Ishikawa (cell line): ENCODE measurements at regions not wholly inside any gene's neighbourhood (a gene's known extent, or its start where the extent isn't known, plus 50 kb on each side); places are given as distances from the start of the nearest gene placed in this dataset.

ENCODE experiments used
- CEBPB ChIP-seq: IDR thresholded peaks from 2 replicates; pipeline ENCODE4 v1.6.1; 2012
- CREB1 ChIP-seq: IDR thresholded peaks from 2 replicates; pipeline ENCODE4 v1.6.1; 2012; ENCODE audit warnings: low read depth
- EGR1 ChIP-seq: IDR thresholded peaks from 2 replicates; pipeline ENCODE4 v1.6.1; 2012
- EP300 ChIP-seq: IDR thresholded peaks from 2 replicates; pipeline ENCODE4 v1.6.1; 2012; ENCODE audit warnings: borderline replicate concordance
- FOXM1 ChIP-seq: IDR thresholded peaks from 2 replicates; pipeline ENCODE4 v1.6.1; 2012; ENCODE audit warnings: low read depth, borderline replicate concordance
- NFIC ChIP-seq: IDR thresholded peaks from 2 replicates; pipeline ENCODE4 v1.6.1; 2012
- RAD21 ChIP-seq: IDR thresholded peaks from 2 replicates; pipeline ENCODE4 v1.6.1; 2012; ENCODE audit warnings: low read depth
- TAF1 ChIP-seq: IDR thresholded peaks from 2 replicates; pipeline ENCODE4 v1.6.1; 2012; ENCODE audit warnings: low read depth, mild to moderate bottlenecking
- TCF12 ChIP-seq: IDR thresholded peaks from 2 replicates; pipeline ENCODE4 v1.6.1; 2012; ENCODE audit warnings: low read depth
- TEAD4 ChIP-seq: IDR thresholded peaks from 2 replicates; pipeline ENCODE4 v1.6.1; 2012
- YY1 ChIP-seq: IDR thresholded peaks from 2 replicates; pipeline ENCODE4 v1.6.1; 2012; ENCODE audit warnings: low read depth
- ZBTB7A ChIP-seq: IDR thresholded peaks from 2 replicates; pipeline ENCODE4 v1.6.1; 2012; ENCODE audit warnings: low read depth
- TF ChIP-seq, protein P1 (sequence below): IDR thresholded peaks from 2 replicates; pipeline ENCODE4 v1.6.1; 2012; ENCODE audit warnings: low read depth, mild to moderate bottlenecking
- TF ChIP-seq, protein P2 (sequence below): IDR thresholded peaks from 2 replicates; pipeline ENCODE4 v1.6.1; 2012
- TF ChIP-seq, protein P3 (sequence below): IDR thresholded peaks from 2 replicates; pipeline ENCODE4 v1.6.1; 2012

DNA sequence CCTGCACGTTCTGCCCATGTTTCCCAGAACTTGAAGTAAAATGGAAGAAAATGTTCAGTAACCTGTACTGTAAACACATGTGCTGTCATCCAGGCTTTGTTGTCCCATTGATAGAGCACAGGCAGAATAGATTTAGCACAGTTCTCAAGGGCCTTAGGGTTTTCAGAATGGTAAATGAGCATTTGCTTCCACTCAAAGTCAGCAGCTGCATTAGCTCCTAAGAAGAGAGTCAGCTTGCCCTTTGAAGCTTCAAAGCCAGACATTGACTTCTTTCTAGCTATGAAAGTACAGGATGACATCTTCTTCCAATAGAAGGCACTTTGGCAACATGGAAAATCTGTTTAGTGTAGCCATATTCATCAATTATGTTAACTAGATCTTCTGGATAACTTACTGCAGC is 76.2 kb upstream of the TMEM108 start:
- TF ChIP-seq YY1 = no peak
- no peak for TF ChIP-seq RAD21
- no peak for TF ChIP-seq FOXM1
- TF ChIP-seq EGR1 = no peak
- TF ChIP-seq ZBTB7A = no peak
- TF ChIP-seq EP300 = no peak
- no peak for TF ChIP-seq NFIC
- TF ChIP-seq CREB1 = no peak
- TF ChIP-seq TCF12 = no peak
- TF ChIP-seq, protein P1, sequence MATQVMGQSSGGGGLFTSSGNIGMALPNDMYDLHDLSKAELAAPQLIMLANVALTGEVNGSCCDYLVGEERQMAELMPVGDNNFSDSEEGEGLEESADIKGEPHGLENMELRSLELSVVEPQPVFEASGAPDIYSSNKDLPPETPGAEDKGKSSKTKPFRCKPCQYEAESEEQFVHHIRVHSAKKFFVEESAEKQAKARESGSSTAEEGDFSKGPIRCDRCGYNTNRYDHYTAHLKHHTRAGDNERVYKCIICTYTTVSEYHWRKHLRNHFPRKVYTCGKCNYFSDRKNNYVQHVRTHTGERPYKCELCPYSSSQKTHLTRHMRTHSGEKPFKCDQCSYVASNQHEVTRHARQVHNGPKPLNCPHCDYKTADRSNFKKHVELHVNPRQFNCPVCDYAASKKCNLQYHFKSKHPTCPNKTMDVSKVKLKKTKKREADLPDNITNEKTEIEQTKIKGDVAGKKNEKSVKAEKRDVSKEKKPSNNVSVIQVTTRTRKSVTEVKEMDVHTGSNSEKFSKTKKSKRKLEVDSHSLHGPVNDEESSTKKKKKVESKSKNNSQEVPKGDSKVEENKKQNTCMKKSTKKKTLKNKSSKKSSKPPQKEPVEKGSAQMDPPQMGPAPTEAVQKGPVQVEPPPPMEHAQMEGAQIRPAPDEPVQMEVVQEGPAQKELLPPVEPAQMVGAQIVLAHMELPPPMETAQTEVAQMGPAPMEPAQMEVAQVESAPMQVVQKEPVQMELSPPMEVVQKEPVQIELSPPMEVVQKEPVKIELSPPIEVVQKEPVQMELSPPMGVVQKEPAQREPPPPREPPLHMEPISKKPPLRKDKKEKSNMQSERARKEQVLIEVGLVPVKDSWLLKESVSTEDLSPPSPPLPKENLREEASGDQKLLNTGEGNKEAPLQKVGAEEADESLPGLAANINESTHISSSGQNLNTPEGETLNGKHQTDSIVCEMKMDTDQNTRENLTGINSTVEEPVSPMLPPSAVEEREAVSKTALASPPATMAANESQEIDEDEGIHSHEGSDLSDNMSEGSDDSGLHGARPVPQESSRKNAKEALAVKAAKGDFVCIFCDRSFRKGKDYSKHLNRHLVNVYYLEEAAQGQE = no peak
- TF ChIP-seq TAF1 = no peak
- TF ChIP-seq, protein P2, sequence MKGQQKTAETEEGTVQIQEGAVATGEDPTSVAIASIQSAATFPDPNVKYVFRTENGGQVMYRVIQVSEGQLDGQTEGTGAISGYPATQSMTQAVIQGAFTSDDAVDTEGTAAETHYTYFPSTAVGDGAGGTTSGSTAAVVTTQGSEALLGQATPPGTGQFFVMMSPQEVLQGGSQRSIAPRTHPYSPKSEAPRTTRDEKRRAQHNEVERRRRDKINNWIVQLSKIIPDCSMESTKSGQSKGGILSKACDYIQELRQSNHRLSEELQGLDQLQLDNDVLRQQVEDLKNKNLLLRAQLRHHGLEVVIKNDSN = no peak
- TF ChIP-seq TEAD4 = no peak
- TF ChIP-seq, protein P3, sequence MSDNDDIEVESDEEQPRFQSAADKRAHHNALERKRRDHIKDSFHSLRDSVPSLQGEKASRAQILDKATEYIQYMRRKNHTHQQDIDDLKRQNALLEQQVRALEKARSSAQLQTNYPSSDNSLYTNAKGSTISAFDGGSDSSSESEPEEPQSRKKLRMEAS = no peak

DNA sequence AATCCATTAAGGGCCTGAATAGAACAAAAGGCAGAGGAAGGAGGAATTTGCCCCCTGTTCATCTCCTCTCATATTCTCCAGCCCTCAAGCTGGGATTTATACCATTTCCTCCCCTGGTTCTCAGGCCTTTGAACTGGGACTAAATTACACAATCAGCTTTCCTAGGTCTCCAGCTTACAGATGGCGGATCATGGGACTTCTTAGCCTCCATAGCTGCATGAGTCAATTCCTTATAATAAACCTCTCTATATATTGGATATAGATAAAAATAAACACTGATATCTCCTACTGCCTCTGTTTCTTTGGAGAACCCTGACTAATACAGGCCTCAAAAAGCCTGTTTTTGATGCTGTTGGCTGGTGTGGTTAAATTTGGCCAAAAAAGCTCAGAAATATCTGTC is 84.5 kb upstream of the TMEM108 start:
- TF ChIP-seq, protein P1 = no peak
- TF ChIP-seq, protein P3 = no peak

- TF ChIP-seq, protein P3 = no peak
- TF ChIP-seq TAF1 (no peak), EGR1 (no peak), TEAD4 (no peak), ZBTB7A (no peak), NFIC (no peak), EP300 (no peak), RAD21 (no peak), CREB1 (no peak), YY1 (no peak), TCF12 (no peak), FOXM1 (no peak), CEBPB (no peak)
- TF ChIP-seq, protein P1 = no peak
- TF ChIP-seq, protein P2 = no peak
Measured at GRCh38 chr3:132927896-132928295, 110.3 kb upstream of the TMEM108 start.

DNA sequence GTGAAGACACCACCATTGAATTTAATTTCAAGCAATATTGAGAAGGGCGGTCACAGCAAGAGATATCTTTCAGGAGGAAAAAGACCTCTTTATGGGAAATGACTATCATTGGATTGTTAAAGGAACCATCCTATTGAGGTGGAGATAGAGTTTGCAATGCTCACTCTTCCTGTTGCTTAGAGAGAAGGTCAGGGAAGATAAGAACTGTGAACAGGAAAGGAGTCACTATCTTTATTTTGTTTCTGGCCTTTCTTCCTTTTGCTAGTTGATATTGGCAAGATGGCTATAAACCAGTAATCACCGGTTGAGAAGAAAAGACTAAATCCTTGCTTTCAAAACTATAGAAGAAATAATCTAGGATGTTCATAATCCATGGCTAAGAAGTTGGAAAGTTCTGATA is 112.1 kb upstream of the TMEM108 start:
- TF ChIP-seq NFIC (no peak), TAF1 (no peak), TEAD4 (no peak), CREB1 (no peak), EGR1 (no peak), RAD21 (no peak), FOXM1 (no peak), YY1 (no peak), ZBTB7A (no peak), TCF12 (no peak), CEBPB (no peak), EP300 (no peak)
- TF ChIP-seq, protein P2 = no peak
- TF ChIP-seq, protein P3 = no peak
- TF ChIP-seq, protein P1 = no peak
